Activated CD4-positive, CD25-positive, alpha-beta regulatory T cell (primary cell): ENCODE measurements at regions not wholly inside any gene's neighbourhood (a gene's known extent, or its start where the extent isn't known, plus 50 kb on each side); places are given as distances from the start of the nearest gene placed in this dataset.

ENCODE experiments used
- DNase-seq, 4 experiments: peaks; one replicate each; lab custom pipeline; 2025; lab: John Stamatoyannopoulos, UW

DNA sequence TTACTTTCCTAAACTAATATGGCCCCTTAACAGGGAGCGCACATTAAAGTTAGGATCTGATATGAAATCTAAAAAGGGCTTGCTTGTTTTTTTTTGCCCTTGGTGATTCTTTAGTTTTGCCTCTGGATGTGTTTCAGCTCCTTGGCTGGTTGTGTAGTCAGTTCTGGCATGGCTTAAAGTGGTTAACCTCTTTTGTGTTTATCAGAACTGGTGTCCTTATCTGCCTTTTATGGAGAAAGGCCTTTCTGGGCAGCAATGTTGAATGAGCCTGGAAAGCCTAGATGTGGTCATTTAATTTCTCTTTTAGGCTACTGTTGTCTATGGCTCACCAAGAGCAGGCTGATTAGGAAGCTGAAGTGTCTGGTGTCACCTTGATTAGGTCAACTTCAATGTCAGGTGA lies 254.5 kb upstream of the ROPN1 start:
- DNase-seq, result no peak

DNA sequence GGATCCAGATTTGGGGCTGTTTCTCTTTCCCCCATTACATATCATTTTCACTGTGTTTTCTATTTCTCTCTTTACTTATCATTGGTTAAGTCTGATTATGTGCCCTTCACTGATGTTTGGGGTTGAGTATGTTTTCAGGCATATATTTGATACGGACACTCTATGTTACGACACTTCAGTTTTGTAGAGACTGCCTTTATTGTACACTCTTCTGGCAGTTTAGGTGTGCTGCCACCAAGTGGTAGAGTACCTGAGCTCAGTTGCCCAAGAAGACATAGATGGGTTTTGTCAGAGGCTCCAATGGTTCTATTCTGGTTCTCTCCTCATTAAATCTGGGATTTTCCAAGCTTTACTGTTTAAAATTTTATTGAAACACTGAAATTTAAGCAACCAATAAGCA lies 255.0 kb upstream of the ROPN1 start:
- DNase-seq, result no peak

DNA sequence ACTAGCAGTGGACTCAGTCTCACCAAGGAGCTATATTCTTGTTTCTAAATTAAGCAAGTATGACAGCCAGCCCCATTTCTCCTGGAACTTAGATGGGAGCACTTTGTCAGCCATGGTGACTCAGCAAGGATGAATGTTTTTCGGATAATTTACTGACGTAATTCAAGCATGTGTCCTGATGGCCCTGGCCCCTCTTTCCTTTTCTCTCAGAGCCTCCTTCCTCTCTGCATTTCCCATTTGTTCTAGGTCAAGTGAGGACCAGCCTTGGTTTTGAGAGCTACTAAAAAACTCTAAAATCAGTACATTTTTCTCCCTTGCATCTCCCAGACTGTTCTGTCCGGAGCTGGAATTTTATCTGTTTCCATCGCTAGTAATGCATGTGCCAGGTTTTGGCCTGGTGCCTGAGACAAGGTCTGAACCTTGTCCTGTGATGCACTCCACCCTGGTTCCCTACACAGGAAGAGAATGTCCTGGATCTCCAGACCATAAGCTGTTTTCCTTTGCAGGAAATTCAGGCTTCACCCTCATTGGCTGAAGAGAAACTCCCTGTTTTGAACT lies 256.6 kb upstream of the ROPN1 start:
- no peak for DNase-seq

DNA sequence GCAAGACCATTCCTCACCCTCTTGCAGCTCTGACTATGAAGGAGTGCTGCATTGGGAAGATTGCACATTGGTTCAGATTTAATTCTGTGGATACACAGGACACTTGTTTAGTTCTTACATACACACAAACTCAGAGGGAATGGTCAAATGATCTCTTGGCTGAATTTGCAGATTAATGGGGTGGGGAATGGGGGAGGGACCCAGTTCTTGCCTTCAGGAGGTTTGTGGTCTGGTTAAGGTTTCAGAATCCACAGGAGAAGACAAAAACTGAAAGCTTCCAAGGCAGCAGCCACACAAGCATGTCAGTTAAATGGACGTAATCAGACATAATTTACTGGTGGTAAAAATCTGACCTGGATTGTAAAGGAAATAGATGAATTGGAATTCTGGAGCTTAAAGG lies 257.1 kb upstream of the ROPN1 start:
- no peak for DNase-seq

DNA sequence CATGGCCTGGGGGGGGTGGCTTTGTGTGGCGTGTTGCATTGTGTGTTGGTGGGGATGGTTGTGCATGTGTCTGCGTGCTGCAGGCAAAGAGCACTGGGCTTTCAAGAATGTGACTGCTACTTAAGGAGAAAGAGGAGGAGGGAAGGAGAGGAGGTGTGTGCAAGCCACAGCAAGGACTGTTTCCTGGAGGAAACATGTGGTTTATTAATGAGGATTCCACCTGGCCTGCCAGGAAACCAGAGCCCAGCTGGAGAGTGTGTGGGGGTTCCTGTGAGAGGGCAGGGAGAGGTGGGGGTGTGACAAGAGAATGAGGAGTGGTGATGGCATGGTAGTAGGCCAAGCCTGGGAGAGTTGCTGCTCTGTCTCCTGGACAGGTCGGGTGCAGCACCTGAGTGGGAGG lies 258.1 kb upstream of the ROPN1 start:
- no peak for DNase-seq

DNA sequence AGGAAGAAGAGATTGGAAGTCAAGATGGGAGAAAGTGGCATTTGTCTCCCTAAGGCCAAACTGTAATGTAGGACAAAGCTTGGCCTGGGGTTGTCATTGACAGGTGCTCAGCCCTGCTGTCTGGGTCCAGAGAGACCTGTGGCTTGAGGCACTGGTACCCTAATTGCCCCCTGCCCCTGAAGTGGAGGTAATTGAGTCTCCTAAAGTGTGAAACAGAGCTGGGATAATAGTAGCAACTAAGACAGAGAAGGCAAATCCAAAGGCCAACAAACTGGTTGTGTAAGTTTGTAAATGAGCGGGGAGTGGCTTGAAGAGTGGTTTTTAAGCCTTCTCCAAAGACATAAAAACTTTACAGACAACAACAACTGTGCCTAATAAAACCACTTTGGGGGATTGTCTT lies 264.2 kb upstream of the ROPN1 start:
- DNase-seq, result no peak

DNA sequence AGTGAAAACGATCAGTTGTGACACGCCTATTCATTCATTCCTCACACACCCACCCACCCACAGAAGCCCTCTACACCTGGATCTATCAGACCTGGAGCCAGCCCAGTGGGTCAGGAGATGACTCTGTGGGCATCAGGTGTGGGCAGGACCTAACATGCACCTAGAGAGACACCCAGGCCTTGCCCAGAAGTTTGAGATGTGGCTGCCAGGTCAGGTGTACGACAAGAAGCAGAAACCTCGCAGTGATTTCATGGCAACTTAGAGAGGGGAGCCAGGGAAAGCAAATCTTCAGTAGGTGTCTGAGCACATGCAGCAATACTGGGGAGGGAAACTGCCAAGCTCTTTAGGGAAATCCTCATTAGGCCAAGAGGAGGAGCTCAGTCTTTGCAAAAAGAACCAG lies 264.7 kb upstream of the ROPN1 start:
- DNase-seq, result no peak

DNA sequence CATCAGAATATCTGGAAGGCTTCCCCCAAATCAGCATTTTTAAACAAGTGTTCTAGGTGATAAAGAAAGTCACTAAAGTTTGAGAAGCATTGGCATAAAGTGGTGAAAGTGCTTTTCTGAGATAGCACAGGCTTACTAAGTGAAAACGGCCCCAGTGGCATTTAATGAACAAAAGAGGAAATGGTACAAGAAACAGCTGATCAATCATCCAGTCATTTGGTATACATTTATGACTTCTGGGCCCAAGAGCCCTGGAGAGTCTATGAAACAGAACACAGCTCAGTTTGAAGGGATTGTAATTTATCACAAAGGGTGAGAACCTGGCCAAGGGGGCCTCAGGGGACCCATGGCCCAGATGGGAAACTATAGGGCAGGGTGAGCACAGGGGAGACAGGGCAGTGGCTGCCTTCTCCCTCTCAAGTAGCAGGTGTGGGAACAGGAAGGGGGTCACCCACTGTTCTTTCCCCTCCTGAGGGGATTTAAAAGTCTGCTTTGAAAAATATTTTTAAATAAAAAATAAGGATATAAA lies 265.5 kb upstream of the ROPN1 start:
- no peak for DNase-seq

DNA sequence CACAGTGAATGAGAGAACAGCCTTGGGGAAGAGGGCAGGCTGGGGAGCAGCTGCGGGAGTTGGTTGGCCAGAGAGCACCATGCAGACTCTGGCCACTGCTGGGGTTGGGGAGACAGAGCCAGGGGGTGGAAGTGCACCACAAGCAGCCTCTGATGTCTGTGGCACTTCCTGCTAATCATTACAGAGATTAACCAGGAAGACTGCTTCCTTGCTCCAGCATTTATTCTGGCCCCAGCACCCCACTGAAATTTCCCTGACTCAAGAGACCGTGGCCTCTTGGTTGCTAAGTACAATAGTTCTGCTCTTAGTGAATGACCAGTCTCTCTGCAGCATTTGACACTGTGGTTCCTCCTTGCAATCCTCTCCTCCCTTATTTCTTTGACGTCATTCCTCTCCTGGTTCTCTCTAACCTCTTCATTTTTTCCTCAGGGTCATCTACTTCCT lies 266.2 kb upstream of the ROPN1 start:
- DNase-seq, result no peak

DNA sequence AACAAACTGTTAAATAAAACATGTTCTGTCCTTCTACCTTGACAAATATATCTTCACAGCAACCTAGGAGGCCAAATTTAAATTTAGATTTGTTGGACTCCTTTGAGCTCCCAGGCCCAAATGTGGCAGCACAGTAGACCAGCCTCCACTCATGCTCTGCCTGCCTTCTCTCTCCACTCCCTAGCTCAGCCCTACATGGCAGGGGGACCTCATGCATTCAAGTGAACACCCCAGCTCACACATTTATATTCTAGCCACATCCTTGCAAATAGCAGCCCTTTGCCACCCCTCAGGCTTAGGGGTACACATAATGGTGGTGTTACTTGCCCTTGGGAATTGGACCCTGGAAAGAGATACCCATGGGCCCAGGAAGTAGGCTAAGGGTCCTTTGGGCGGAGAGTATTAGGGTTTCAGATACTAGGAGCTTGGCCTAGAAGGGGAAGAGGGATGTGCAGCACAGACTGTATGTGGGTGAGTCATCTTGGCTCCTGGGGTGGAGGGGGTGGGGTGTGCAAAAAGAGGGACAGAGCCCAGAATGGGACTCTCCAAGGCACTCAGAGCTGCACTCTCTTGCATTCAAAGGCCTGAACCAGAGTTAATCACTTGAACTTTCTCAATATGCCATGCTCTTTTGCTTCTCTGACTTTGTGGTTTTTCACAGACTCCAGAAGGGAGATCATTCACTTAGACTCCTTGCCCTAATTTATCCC lies 268.4 kb upstream of the ROPN1 start:
- DNase-seq, result no peak

DNA sequence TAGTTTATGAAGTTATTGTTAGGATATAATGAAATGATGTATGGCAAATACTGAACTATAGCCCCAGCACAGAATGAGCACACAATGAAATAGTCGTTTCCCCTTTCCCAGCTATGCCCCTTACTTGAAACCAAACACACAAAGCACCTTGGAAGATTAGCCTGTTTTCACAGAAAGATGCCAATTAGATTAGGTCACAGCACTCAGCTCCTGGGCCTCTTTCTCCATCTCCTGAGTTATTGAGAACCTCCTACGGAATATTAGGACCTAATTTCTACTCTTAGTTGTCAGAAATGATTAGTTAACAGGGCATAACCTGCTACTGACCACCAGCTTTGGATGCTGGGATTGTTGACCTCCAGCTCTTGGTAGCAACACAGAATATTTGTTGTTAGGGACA lies 269.4 kb upstream of the ROPN1 start:
- DNase-seq, result no peak

DNA sequence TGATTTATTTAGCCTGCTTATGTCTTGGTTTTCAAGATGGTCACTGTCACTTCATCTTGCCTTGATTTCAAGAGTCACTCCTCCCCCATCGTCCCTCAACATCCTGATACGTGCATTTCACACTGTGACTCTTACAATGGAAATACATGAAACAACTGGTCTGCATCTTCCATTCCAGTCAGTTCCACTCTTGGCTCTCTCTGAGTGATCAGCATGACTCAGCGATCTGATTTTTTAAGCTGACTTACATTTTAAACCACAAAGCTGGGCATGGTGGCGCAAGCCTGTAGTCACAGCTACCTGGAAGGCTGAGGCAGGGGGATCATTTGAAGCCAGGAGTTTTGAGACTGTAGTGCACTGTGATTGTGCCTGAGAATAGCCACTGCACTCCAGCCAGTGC lies 271.2 kb upstream of the ROPN1 start:
- no peak for DNase-seq

DNA sequence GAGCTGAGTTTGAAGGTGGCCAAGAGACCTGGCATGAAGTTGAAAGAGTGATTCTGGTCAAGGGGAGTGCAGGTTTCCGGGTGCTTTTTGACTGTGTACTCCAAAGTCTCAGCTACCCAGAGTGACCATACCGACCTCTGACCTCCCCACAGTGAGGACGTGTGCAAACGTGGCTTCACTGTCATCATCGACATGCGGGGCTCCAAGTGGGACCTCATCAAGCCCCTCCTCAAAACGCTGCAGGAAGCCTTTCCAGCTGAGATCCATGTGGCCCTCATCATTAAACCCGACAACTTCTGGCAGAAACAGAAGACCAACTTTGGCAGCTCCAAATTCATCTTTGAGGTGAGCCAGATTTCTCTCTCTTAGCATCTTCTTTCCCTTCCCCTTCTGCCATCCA lies 272.4 kb upstream of the ROPN1 start:
- DNase-seq, result no peak

DNA sequence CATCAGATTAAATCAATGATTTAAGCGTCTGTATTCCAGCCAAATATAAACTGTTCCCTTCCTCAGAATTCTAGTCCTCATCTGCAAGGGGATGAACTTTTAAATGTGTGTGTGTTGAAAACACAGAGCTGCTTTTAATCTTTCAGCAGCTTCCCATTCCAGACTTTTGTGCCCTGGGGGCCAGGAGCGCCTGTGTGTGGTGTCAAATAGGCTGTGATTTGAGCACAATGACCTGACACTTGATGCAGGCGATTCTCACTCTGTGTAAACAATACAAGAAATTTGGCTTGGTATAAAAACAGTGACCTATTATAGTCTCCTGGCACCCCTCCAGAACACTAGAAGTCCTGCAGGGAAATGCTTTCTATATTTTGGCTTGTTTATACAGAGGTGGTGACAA lies 274.6 kb upstream of the ROPN1 start:
- DNase-seq, result no peak

DNA sequence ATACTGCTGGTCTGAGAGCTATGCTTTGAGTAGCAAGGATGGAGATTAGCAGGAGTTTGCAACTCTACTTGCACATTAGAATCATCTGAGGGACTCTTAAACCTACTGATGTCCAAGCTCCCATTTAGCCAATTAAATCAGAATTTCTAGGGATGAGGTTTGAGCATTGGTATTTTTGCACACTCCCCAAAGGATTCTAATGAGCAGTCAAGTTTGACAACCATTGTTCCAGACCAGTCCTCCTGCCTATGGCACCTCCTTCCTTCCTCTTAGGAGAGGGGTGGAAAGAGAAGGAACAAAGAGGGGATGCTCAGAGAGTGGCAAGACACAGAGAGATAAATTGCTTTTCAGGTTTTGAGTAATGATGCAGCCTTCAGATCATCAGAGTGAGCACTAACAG lies 275.5 kb upstream of the ROPN1 start:
- DNase-seq, result no peak

DNA sequence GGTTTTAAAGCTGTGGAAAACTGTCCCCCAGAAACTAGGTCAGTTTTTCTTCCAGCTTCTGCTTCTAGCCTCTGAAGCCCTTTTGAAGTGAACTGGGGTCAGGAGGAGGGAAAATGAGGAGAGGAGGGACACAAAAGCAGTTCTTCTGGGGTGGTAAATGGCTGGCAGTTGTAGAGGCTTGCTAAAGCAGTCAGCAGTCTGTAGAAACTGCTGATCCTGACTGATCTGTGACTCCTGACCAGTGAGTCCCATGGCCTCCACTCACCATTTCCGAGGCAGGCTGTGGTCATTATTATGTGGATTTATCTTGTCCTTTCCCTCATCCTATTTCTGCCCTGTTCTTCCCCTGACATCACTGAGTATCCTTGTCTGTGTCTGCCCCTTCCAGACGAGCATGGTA lies 276.4 kb upstream of the ROPN1 start:
- no peak for DNase-seq

DNA sequence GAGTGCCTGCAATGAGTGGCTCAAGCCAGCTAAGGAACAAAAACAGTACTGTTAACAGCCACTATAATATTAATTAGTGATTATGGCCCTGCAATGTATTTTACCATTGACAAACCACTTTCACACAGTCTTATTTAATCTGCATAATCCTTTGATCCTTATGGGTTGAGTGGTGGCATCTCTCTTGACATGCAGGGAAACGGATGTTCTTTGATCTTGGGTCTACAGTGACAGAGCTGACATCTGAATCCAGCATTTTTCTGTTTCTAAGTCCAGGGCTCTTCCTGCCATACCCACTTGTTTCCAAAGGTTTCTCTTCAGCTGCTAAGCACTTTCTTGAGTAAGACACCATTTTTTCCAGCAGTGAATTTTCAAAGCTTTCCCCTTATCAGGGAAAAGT lies 277.7 kb upstream of the ROPN1 start:
- DNase-seq, result no peak

DNA sequence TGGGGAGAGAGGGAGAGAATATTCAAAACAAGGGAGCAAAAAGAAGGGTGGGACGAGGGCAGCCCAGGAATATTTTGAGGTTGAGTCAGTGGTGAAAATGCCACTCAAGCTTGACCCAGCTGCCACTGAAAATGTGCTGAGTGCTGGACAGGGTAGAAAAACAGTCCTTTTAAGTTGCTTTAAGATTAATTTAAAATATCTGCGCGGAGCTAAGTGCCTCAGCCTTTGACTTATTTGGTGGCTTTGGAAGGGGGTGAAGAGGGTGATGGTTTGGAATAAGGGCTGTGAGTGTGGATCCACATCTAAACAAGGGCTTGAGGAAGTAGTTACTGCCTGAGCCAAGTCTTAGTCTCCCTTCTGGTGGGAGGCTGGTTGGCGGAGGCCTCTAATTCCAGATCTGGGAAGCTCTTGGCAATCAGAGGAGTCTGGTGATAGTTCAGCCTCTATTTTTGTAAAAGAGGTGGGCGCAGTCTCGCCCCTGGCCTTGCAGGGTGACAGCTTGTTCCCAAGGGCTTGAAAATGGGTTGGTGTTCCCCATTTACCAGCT lies 280.8 kb upstream of the ROPN1 start:
- no peak for DNase-seq

DNA sequence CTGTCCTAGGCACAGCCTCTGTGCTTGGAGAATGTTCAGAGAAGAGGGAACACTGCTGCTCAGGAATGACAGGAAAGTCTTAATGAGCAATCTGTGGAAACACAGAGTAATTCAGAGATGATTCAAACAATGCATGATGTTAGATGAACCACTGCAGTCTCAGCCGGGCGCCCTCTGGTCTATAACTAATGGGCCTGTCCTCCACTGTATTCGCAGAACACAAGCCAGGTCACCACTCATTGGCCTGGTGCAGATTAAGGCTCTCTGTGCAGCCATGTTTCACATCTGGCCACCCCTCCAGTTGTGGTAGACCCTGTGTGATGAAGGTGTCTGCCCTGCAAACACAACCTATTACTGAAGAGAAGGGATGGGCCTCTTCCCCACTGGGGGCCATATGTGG lies 281.7 kb upstream of the ROPN1 start:
- DNase-seq, result no peak

DNA sequence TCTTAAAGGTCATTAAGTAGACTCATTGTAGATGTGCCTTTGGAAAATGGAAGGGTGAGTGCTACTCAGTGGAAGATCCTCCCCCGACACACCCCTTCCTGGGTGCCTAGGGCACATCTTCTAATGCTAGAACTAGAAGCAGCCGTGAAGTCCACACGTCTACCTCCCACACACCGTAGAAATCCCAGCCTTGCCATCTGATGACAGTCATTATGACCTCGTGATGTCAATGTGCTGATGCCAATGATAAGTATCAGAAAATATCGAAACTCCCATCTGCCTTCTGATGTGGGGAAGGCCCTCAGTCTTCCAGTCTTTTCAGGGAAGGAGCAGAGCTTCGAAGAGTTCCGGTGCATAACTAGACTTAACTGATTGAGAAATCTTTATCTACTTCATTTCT lies 282.1 kb upstream of the ROPN1 start:
- DNase-seq, result no peak

DNA sequence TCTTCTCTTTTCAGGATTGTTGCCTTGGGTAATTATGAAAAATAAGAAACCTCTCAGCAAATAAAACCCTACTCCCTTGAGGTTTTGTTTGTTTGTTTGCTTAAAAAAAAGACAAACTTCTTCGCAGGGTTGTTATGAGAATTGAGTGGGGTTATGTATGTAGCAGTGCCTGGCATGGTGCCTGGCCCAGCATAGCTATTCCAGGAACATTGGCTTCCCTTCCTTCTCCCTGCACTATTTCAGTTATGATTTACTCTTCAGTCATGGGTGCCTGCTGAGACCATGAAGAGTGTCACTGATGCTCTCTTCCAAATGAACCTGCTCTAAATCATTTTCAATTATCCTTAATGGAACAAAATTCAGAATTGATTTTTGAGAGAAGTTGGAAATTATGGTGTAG lies 283.5 kb upstream of the ROPN1 start:
- no peak for DNase-seq

DNA sequence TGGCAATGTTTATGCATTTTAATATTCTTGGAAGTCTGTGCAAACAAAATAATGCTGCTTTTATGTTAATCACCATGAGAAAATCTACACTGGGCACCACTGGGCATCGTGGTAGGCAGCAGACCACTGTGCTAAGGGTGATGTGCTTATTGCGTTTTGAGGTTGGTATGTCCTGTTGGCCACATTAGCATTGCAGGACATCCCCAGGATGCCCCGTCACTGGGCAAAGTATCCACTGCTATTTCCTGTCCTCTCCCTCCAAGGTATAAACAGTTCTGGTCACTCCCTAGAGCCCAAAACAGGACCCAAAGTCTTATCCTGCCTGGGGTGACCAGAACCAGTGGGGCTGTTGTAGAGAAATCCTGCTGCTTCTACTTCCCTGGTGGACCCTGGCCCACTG lies 284.2 kb upstream of the ROPN1 start:
- no peak for DNase-seq

DNA sequence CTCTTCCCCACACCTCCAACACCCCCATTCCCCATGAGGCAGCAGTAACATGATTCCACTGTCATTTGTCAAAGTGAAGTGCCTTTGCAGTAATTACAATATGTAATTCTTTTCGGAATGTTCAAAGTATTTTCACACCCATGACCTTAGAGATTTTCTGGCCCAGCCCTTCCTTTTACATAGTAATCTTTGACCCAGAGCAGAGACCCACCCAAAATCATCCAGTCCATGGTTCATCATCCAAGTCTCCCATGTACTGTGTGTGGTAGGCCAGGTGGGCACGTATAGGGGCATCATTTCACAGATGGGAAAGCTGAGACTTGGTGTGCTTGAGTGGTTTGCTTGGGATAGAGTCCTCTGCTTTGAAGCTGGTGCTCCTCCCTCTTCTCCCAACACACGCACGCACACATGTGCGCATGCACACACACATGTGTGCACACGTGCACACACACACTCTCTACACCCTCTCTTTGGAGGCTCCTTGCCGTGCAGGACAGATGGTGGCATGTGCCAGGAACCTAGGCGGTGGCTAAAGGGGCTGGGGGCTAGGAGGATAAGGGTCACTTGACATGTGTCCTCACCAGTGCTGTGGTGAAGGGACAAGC lies 284.7 kb upstream of the ROPN1 start:
- DNase-seq, result no peak
